Fibroblast of villous mesenchyme (primary cell): ENCODE measurements at regions not wholly inside any gene's neighbourhood (a gene's known extent, or its start where the extent isn't known, plus 50 kb on each side); places are given as distances from the start of the nearest gene placed in this dataset.

Experiments used
- DNase-seq: peaks from one replicate; pipeline ENCODE4 v3.0.0-alpha.2; 2010; ENCODE audit warnings: low read depth
- H3K4me3 ChIP-seq: 2 replicates; pipeline ENCODE4 v1.5.1; 2011; ENCODE audit warnings: low read depth, mild to moderate bottlenecking, low read length
- TF ChIP-seq, protein P1 (sequence below): IDR thresholded peaks from 2 replicates; pipeline ENCODE4 v1.5.1; 2012; ENCODE audit warnings: low read depth, mild to moderate bottlenecking, low read length; ENCODE audit not compliant: insufficient read depth

DNA sequence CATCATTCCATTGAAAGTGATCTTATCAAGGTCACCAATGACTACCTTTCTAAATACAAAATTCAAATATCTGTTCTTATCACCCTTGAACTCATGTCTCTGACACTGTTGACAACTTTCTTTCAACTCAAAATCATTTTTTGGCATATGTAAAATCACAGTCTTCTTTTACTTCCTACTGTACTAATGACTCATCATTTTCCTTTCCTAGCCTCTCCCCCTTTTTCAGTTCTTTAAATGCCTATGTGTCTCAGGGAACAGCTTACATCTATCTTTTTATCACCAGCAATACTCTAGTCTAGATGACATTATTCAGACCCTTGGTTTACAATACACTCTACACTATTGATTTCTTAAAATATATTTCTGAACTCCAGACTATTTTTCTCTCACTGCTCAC is 2220.7 kb upstream of the RAG2 start:
- H3K4me3 ChIP-seq, result no peak overlapping the region
- no peak for DNase-seq
- TF ChIP-seq, protein P1, sequence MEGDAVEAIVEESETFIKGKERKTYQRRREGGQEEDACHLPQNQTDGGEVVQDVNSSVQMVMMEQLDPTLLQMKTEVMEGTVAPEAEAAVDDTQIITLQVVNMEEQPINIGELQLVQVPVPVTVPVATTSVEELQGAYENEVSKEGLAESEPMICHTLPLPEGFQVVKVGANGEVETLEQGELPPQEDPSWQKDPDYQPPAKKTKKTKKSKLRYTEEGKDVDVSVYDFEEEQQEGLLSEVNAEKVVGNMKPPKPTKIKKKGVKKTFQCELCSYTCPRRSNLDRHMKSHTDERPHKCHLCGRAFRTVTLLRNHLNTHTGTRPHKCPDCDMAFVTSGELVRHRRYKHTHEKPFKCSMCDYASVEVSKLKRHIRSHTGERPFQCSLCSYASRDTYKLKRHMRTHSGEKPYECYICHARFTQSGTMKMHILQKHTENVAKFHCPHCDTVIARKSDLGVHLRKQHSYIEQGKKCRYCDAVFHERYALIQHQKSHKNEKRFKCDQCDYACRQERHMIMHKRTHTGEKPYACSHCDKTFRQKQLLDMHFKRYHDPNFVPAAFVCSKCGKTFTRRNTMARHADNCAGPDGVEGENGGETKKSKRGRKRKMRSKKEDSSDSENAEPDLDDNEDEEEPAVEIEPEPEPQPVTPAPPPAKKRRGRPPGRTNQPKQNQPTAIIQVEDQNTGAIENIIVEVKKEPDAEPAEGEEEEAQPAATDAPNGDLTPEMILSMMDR, result no peak

GRCh38 chr11:38814670-38815069 is 2216.6 kb upstream of the RAG2 start:
- TF ChIP-seq, protein P1, result no peak

GRCh38 chr11:38809521-38809920 is 2211.5 kb upstream of the RAG2 start:
- TF ChIP-seq, protein P1, result no peak

More at GRCh38 chr11:38814670-38815069, 2216.6 kb upstream of the RAG2 start:
- H3K4me3 ChIP-seq, result no peak overlapping the region
- peak; percentile 13 for DNase-seq

DNA sequence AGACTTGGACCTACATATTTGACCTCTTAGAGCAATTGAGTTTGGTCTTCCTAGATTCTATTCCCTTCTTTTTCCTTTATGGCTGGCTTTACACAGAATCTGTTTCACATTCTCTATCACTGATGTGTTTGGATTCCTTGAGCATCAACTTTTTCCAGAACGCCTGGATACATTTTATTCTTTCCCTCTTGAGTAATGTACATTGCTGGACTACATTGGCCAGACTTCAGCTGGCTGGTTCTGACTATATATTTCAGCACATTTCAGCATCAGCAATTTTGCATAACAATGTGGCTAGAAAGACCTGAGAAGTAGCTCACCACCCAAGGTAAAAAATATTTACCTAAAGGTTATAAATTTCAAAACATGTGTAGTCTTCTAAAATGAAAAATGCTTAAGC is 2198.2 kb upstream of the RAG2 start:
- DNase-seq, result no peak
- TF ChIP-seq, protein P1, result no peak
- H3K4me3 ChIP-seq, result no peak overlapping the region

More at GRCh38 chr11:38809521-38809920, 2211.5 kb upstream of the RAG2 start:
- H3K4me3 ChIP-seq, result no peak overlapping the region
- no peak for DNase-seq

GRCh38 chr11:38795027-38795426 is 2197.0 kb upstream of the RAG2 start:
- no peak for DNase-seq
- TF ChIP-seq, protein P1, result no peak
- H3K4me3 ChIP-seq, result no peak overlapping the region

DNA sequence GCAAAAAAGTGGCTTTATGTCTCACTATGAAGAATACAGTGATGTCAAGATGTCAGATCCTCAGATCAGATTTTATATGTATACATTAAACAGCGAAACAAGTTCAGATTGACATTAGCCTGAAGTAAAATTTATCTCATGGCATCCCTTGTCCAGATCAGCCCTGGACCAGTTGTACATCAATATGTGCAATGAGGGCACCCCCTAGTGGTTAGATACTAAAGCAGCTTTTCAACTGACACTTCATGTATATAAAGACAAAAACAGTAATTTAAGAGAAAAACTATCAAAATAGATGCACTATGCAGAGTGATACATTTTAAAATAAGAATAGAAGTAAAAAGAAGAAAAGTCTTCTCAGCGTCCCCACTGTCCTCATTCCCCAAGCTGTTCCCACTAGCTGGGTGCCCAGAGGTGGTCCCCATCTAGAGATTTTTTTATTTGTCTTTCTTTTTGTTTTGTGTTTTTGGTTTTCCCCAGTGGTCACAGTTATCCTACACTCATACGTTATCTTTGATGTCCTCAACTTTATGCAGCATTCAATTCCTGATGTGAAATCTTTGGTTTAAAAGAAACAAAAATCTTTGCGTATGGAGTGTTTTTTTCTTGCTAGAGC is 2193.4 kb upstream of the RAG2 start:
- TF ChIP-seq, protein P1, result peak; percentile 76
- no peak overlapping the region for H3K4me3 ChIP-seq
- peak; percentile 58 for DNase-seq

GRCh38 chr11:38788561-38788960 is 2190.5 kb upstream of the RAG2 start:
- TF ChIP-seq, protein P1, result no peak
- no peak for DNase-seq
- H3K4me3 ChIP-seq, result no peak overlapping the region
